Brain microvascular endothelial cell (primary cell): ENCODE measurements at regions not wholly inside any gene's neighbourhood (a gene's known extent, or its start where the extent isn't known, plus 50 kb on each side); places are given as distances from the start of the nearest gene placed in this dataset.

Source experiments
- DNase-seq: peaks from one replicate; pipeline ENCODE4 v3.0.0-alpha.2; 2020
- H3K27ac ChIP-seq: fragments of 250-450 bp; sonication (Bioruptor Pico); 2 replicates; pipeline ENCODE4 v1.5.1; 2020; ENCODE audit warnings: mild to moderate bottlenecking, moderate library complexity
- H3K27me3 ChIP-seq: fragments of 250-450 bp; sonication (Bioruptor Pico); replicated peaks from 2 replicates; pipeline ENCODE4 v1.5.1; 2020; ENCODE audit warnings: mild to moderate bottlenecking
- H3K36me3 ChIP-seq: fragments of 250-450 bp; sonication (Bioruptor Pico); replicated peaks from 2 replicates; pipeline ENCODE4 v1.5.1; 2020; ENCODE audit warnings: mild to moderate bottlenecking
- H3K4me3 ChIP-seq: 2 replicates; pipeline ENCODE4 v1.5.1; 2011; ENCODE audit warnings: low read depth, mild to moderate bottlenecking, control low read depth, low read length, moderate library complexity
- CTCF ChIP-seq: IDR thresholded peaks from 2 replicates; pipeline ENCODE4 v1.5.1; 2011; ENCODE audit warnings: low read depth, mild to moderate bottlenecking, moderate library complexity, low read length, control low read depth, inconsistent platforms; ENCODE audit errors: missing control alignments
- in situ Hi-C: cut with HindIII; loops from 2 replicates; pipeline ENCODE4 v1.10.0; 2017; ENCODE audit warnings: low sequenced_read_pairs, low pct_ligation_motif_present

- no peak overlapping the region for H3K4me3 ChIP-seq
- H3K36me3 ChIP-seq: no peaks in the 10 kb centered on the region
- no peak overlapping the region for H3K27ac ChIP-seq
- in situ Hi-C loops: no loop called here
- TF ChIP-seq CTCF: no peak
- DNase-seq: no peak
- H3K27me3 ChIP-seq: peaks cover 6% of the 10 kb centered on the region
Measured at GRCh38 chr4:1537410-1538095, 131.3 kb upstream of the NKX1-1 start.

GRCh38 chr4:1536579-1537409 is 130.6 kb upstream of the NKX1-1 start:
- in situ Hi-C loops: no loop called here
- no peak for TF ChIP-seq CTCF
- H3K4me3 ChIP-seq: no peak overlapping the region

GRCh38 chr4:1535926-1536578 is 129.8 kb upstream of the NKX1-1 start:
- no peak for DNase-seq
- H3K36me3 ChIP-seq: no peaks in the 10 kb centered on the region
- H3K27me3 ChIP-seq: peaks cover 6% of the 10 kb centered on the region
- H3K27ac ChIP-seq: no peak overlapping the region
- in situ Hi-C loops: no loop called here
- no peak for TF ChIP-seq CTCF
- no peak overlapping the region for H3K4me3 ChIP-seq

More at GRCh38 chr4:1536579-1537409, 130.6 kb upstream of the NKX1-1 start:
- H3K27me3 ChIP-seq: peaks cover 6% of the 10 kb centered on the region
- H3K36me3 ChIP-seq: no peaks in the 10 kb centered on the region
- no peak for DNase-seq
- no peak overlapping the region for H3K27ac ChIP-seq

GRCh38 chr4:1534876-1535526 is 128.8 kb upstream of the NKX1-1 start:
- TF ChIP-seq CTCF: no peak
- in situ Hi-C loops: no loop called here
- Histone ChIP-seq H3K4me3 (no peak overlapping the region), H3K27ac (no peak overlapping the region), H3K36me3 (no peaks in the 10 kb centered on the region), H3K27me3 (peaks cover 6% of the 10 kb centered on the region)
- no peak for DNase-seq

- no peak overlapping the region for H3K4me3 ChIP-seq
- peaks cover 6% of the 10 kb centered on the region for H3K27me3 ChIP-seq
- TF ChIP-seq CTCF: no peak
- no peak for DNase-seq
- in situ Hi-C loops: no loop called here
- H3K27ac ChIP-seq: no peak overlapping the region
- no peaks in the 10 kb centered on the region for H3K36me3 ChIP-seq
Measured at GRCh38 chr4:1534095-1534872, 128.0 kb upstream of the NKX1-1 start.
